ENCODE measurements at regions not wholly inside any gene's neighbourhood (a gene's known extent, or its start where the extent isn't known, plus 50 kb on each side); places are given as distances from the start of the nearest gene placed in this dataset.

DNA sequence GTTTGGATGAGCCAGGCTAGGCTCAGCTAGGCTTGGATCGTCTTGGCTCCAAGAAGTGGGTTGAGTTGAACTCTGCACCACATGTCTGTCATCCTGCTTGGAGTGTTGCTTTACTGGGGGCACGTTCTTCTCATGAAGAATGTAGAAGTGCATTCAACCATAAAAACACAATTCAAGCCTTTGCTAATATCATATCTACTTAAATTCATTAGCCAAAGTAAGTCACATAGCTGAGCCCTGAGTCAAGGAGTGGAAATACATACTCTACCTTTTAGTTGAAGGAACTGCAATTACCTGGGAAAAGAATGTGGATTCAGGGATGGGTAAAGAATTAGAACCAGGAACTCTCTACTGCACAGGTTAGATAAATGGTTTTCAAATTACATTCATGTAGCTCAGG is 360.4 kb upstream of the KCNH7 start:
- H2AFZ ChIP-seq (ENCODE audit: insufficient read depth, low read depth, low read length, poor library complexity, severe bottlenecking), result no peak overlapping the region
- H3K36me3 ChIP-seq (replicated peaks in 1 of 2; ENCODE audit: control insufficient read depth in 1 of 2, insufficient read depth in 2 of 2, low read length in 2 of 2), result no peaks in the 10 kb centered on the region
- H3K27me3 ChIP-seq (ENCODE audit: control insufficient read depth in 2 of 2, insufficient read depth in 2 of 2, low read length in 2 of 2), result no peaks in the 10 kb centered on the region
- no peaks in the 10 kb centered on the region for H3K79me2 ChIP-seq (ENCODE audit: insufficient read depth, low read length)
- 100% methylated on average over 1 of the region's 2 CpGs for WGBS (ENCODE audit: insufficient coverage)
- no peak overlapping the region for H3K27ac Mint-ChIP-seq
- no peak overlapping the region for H3K4me2 ChIP-seq (replicated peaks; ENCODE audit: extremely low read depth, low read length, poor library complexity, severe bottlenecking)
- H3K4me1 ChIP-seq (ENCODE audit: control insufficient read depth in 1 of 2, insufficient read depth in 2 of 2, low read length in 2 of 2), result no peaks in the 10 kb centered on the region
- no peak for DNase-seq
- H3K9me3 ChIP-seq (replicated peaks in 1 of 2; ENCODE audit: control insufficient read depth in 1 of 2, insufficient read depth in 1 of 2, low read length in 2 of 2), result no peaks in the 10 kb centered on the region
- no peak overlapping the region for H3K4me3 ChIP-seq (replicated peaks in 1 of 3; ENCODE audit: low read depth in 2 of 3, low read length in 3 of 3)
- H3K4me3 Mint-ChIP-seq, result no peak overlapping the region
- no peak overlapping the region for H3K27ac ChIP-seq (ENCODE audit: low read depth in 1 of 2, low read length in 2 of 2)
- no peaks in the 10 kb centered on the region for H3K4me1 Mint-ChIP-seq
- H3K27me3 Mint-ChIP-seq (ENCODE audit: low read depth in 3 of 3), result peaks cover 0 to 1% (median 0%) of the 10 kb centered on the region in 3 donors
- H4K20me1 ChIP-seq (ENCODE audit: insufficient read depth, low read length), result no peaks in the 10 kb centered on the region
- H3K36me3 Mint-ChIP-seq, result no peaks in the 10 kb centered on the region
- intact Hi-C loops (cut with micrococcal nuclease), result no loop called here
- H3K9ac ChIP-seq (ENCODE audit: insufficient read depth, low read length, poor library complexity, severe bottlenecking), result no peak overlapping the region
- H3K9me3 Mint-ChIP-seq, result peaks cover 0 to 3% (median 0%) of the 10 kb centered on the region in 7 donors
- TF ChIP-seq, protein P1, sequence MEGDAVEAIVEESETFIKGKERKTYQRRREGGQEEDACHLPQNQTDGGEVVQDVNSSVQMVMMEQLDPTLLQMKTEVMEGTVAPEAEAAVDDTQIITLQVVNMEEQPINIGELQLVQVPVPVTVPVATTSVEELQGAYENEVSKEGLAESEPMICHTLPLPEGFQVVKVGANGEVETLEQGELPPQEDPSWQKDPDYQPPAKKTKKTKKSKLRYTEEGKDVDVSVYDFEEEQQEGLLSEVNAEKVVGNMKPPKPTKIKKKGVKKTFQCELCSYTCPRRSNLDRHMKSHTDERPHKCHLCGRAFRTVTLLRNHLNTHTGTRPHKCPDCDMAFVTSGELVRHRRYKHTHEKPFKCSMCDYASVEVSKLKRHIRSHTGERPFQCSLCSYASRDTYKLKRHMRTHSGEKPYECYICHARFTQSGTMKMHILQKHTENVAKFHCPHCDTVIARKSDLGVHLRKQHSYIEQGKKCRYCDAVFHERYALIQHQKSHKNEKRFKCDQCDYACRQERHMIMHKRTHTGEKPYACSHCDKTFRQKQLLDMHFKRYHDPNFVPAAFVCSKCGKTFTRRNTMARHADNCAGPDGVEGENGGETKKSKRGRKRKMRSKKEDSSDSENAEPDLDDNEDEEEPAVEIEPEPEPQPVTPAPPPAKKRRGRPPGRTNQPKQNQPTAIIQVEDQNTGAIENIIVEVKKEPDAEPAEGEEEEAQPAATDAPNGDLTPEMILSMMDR (IDR thresholded peaks at IDR 0.05), result no peak

DNA sequence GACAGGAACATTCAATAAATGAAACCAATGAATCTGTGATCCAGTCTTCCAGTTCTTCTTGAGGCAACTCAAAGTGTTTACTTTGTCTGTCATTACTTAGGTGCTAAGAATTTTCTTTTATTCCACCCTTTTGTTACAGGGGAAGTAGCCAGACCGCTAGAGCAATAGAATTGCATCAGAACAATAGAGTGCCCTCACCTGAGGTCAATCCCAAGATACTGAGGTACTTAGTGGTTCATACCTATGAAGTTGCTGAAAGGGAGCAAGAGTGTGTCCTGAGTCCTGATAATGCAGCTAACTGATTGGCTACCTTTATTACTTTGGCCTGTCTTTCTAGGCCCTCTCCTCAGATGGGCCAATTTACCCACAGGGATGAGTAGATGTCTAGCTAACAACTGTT is 359.4 kb upstream of the KCNH7 start:
- Histone ChIP-seq H3K36me3 (replicated peaks in 1 of 2; ENCODE audit: control insufficient read depth in 1 of 2, insufficient read depth in 2 of 2, low read length in 2 of 2) (no peaks in the 10 kb centered on the region), H3K79me2 (ENCODE audit: insufficient read depth, low read length) (no peaks in the 10 kb centered on the region), H3K27ac (ENCODE audit: low read depth in 1 of 2, low read length in 2 of 2) (no peak overlapping the region), H3K9ac (ENCODE audit: insufficient read depth, low read length, poor library complexity, severe bottlenecking) (no peak overlapping the region), H3K4me1 (ENCODE audit: control insufficient read depth in 1 of 2, insufficient read depth in 2 of 2, low read length in 2 of 2) (no peaks in the 10 kb centered on the region), H3K4me3 (replicated peaks in 1 of 3; ENCODE audit: low read depth in 2 of 3, low read length in 3 of 3) (no peak overlapping the region), H3K27me3 (ENCODE audit: control insufficient read depth in 2 of 2, insufficient read depth in 2 of 2, low read length in 2 of 2) (no peaks in the 10 kb centered on the region), H4K20me1 (ENCODE audit: insufficient read depth, low read length) (no peaks in the 10 kb centered on the region), H3K4me2 (replicated peaks; ENCODE audit: extremely low read depth, low read length, poor library complexity, severe bottlenecking) (no peak overlapping the region), H3K9me3 (replicated peaks in 1 of 2; ENCODE audit: control insufficient read depth in 1 of 2, insufficient read depth in 1 of 2, low read length in 2 of 2) (no peaks in the 10 kb centered on the region), H2AFZ (ENCODE audit: insufficient read depth, low read depth, low read length, poor library complexity, severe bottlenecking) (no peak overlapping the region)
- 67% methylated on average over 1 of the region's 1 CpG for WGBS (ENCODE audit: insufficient coverage)
- peaks cover 0 to 1% (median 0%) of the 10 kb centered on the region in 3 donors for H3K27me3 Mint-ChIP-seq (ENCODE audit: low read depth in 3 of 3)
- no peak for DNase-seq
- no peak overlapping the region for H3K27ac Mint-ChIP-seq
- H3K4me3 Mint-ChIP-seq, result no peak overlapping the region
- no peaks in the 10 kb centered on the region for H3K36me3 Mint-ChIP-seq
- TF ChIP-seq, protein P1 (IDR thresholded peaks at IDR 0.05), result no peak
- H3K4me1 Mint-ChIP-seq, result no peaks in the 10 kb centered on the region
- H3K9me3 Mint-ChIP-seq, result peaks cover 0 to 3% (median 0%) of the 10 kb centered on the region in 7 donors
- intact Hi-C loops (cut with micrococcal nuclease), result no loop called here

Measured in CD14-positive monocyte (primary cell).